Endothelial cell of umbilical vein (primary cell): ENCODE measurements at regions not wholly inside any gene's neighbourhood (a gene's known extent, or its start where the extent isn't known, plus 50 kb on each side); places are given as distances from the start of the nearest gene placed in this dataset.

ENCODE experiments used
- BruUV-seq: library from RNA; stranded (reverse); fragments of 400-500 nt; replicated peaks from 2 replicates; lab custom pipeline; 2021; lab: Mats Ljungman, UMichigan
- CTCF ChIA-PET: fragments of 300-600, 350-600 bp; sonication (Branson Sonifier 250); formaldehyde crosslinking; loops from one replicate; lab custom pipeline; 2021; ENCODE audit warnings: antibody characterized with exemption, inconsistent platforms; lab: Charles Lee
- POLR2A ChIA-PET: fragments of 300-600, 350-600 bp; sonication (Branson Sonifier 250); formaldehyde crosslinking; loops from one replicate; lab custom pipeline; 2021; ENCODE audit warnings: antibody characterized with exemption, inconsistent platforms; lab: Charles Lee
- DNase-seq: peaks from one replicate; pipeline ENCODE4 v3.0.0-alpha.2; 2011; ENCODE audit warnings: low read depth, low spot score
- FAIRE-seq: peaks from 2 replicates; lab custom pipeline; 2011; peaks lifted over from hg19 to GRCh38; lab: Jason Lieb, UNC
- H2AFZ ChIP-seq: 2 replicates; pipeline ENCODE4 v1.6.0; 2012; ENCODE audit warnings: low read depth, low read length, control low read depth, inconsistent platforms
- H3K27ac ChIP-seq: 2 replicates; pipeline ENCODE4 v1.5.1; 2011; ENCODE audit warnings: low read depth, mild to moderate bottlenecking, control low read depth, low read length, moderate library complexity; ENCODE audit not compliant: insufficient read depth
- H3K27me3 ChIP-seq, 2 experiments: 2 replicates each; pipeline versions ENCODE4 v1.6.0 to v1.6.1; 2011; ENCODE audit warnings: low read length in 2 of 2, mixed read lengths in 1 of 2; ENCODE audit not compliant: control insufficient read depth in 2 of 2, insufficient read depth in 2 of 2
- H3K36me3 ChIP-seq, 2 experiments: 2 replicates in 1 of 2; 3 replicates in 1 of 2; pipeline ENCODE4 v1.5.1; 2011; ENCODE audit warnings: low read length in 2 of 2, mild to moderate bottlenecking in 1 of 2, moderate library complexity in 1 of 2; ENCODE audit not compliant: control insufficient read depth in 2 of 2, insufficient read depth in 2 of 2; ENCODE audit errors: extremely low read depth in 1 of 2
- H3K4me1 ChIP-seq: 3 replicates; pipeline ENCODE4 v1.5.1; 2011; ENCODE audit warnings: mild to moderate bottlenecking, low read length; ENCODE audit not compliant: control insufficient read depth, insufficient read depth; ENCODE audit errors: extremely low read depth
- H3K4me2 ChIP-seq: 2 replicates; pipeline ENCODE4 v1.6.1; 2011; ENCODE audit warnings: low read length, control low read depth, mixed read lengths; ENCODE audit not compliant: insufficient read depth
- H3K4me3 ChIP-seq, 3 experiments: fragments of 200-600 bp in 1 of 3; sonication (generic), shearing (Covaris generic) in 1 of 3; replicated peaks in 1 of 3; 2 replicates each; pipeline ENCODE4 v1.5.1; 2011 to 2016; ENCODE audit warnings: control low read depth in 3 of 3, low read length in 3 of 3, mild to moderate bottlenecking in 2 of 3, inconsistent platforms in 1 of 3, low read depth in 1 of 3, moderate library complexity in 1 of 3; ENCODE audit not compliant: insufficient read depth in 1 of 3
- H3K79me2 ChIP-seq: 2 replicates; pipeline ENCODE4 v1.6.0; 2012; ENCODE audit warnings: low read length, inconsistent platforms; ENCODE audit not compliant: control insufficient read depth, insufficient read depth
- H3K9ac ChIP-seq: replicated peaks from 2 replicates; pipeline ENCODE3; 2011; ENCODE audit warnings: low read length, control low read depth; ENCODE audit not compliant: insufficient read depth; ENCODE audit errors: extremely low read depth
- H3K9me1 ChIP-seq: replicated peaks from 3 replicates; pipeline ENCODE4 v1.6.0; 2011; ENCODE audit warnings: mild to moderate bottlenecking, low read length; ENCODE audit not compliant: control insufficient read depth, insufficient read depth; ENCODE audit errors: extremely low read depth
- H3K9me3 ChIP-seq: replicated peaks from 2 replicates; pipeline ENCODE4 v1.5.1; 2012; ENCODE audit warnings: low read length, inconsistent platforms; ENCODE audit not compliant: control insufficient read depth, insufficient read depth
- H4K20me1 ChIP-seq: replicated peaks from 2 replicates; pipeline ENCODE3; 2011; ENCODE audit warnings: mild to moderate bottlenecking, low read length; ENCODE audit not compliant: control insufficient read depth, insufficient read depth; ENCODE audit errors: extremely low read depth
- EZH2 ChIP-seq: IDR thresholded peaks from 2 replicates; pipeline ENCODE4 v1.6.1; 2012; ENCODE audit warnings: borderline replicate concordance, low read depth, mild to moderate bottlenecking, moderate library complexity, low read length, inconsistent platforms; ENCODE audit not compliant: severe bottlenecking
- FOS ChIP-seq: IDR thresholded peaks from 2 replicates; pipeline ENCODE4 v1.6.1; 2011; ENCODE audit warnings: mild to moderate bottlenecking, low read length, moderate library complexity, borderline replicate concordance; ENCODE audit not compliant: insufficient read depth
- GATA2 ChIP-seq: IDR thresholded peaks from 2 replicates; pipeline ENCODE4 v1.7.0; 2011; ENCODE audit warnings: low read depth, mild to moderate bottlenecking, moderate library complexity, mixed read lengths, low read length; ENCODE audit not compliant: insufficient read length, insufficient read depth
- JUN ChIP-seq: IDR thresholded peaks from 2 replicates; pipeline ENCODE4 v1.6.1; 2011; ENCODE audit warnings: borderline replicate concordance, low read depth; ENCODE audit not compliant: insufficient read length, insufficient read depth
- MYC ChIP-seq: IDR thresholded peaks from one replicate; pipeline ENCODE4 v1.6.1; 2011; ENCODE audit warnings: mild to moderate bottlenecking, low read depth, low read length
- POLR2A ChIP-seq: IDR thresholded peaks from 2 replicates; pipeline ENCODE4 v1.6.1; 2012; ENCODE audit warnings: low read depth, mild to moderate bottlenecking, control low read depth, low read length
- POLR2AphosphoS5 ChIP-seq: IDR thresholded peaks from 2 replicates; pipeline ENCODE4 v1.6.1; 2012; ENCODE audit warnings: low read depth, mild to moderate bottlenecking, control low read depth, low read length, moderate library complexity; ENCODE audit not compliant: insufficient read depth
- dilution Hi-C: fragments of 300-500 bp; cut with MboI; formaldehyde crosslinking; loops from one replicate; pipeline ENCODE4 v1.15.0; 2019; ENCODE audit warnings: low sequenced_read_pairs; ENCODE audit not compliant: extremely low pct_ligation_motif_present
- intact Hi-C: fragments of 100-400 bp; cut with micrococcal nuclease; formaldehyde crosslinking; loops from one replicate; pipeline ENCODE4 v1.10.0; 2022
- TF ChIP-seq, protein P1 (sequence below), 2 donors: IDR thresholded peaks; 1 replicate in 1 of 2; 2 replicates in 1 of 2; pipeline ENCODE4 v1.5.1; 2011; ENCODE audit warnings: low read length in 2 of 2, mild to moderate bottlenecking in 2 of 2, moderate library complexity in 2 of 2, control low read depth in 1 of 2, inconsistent platforms in 1 of 2, low read depth in 1 of 2; ENCODE audit not compliant: insufficient read depth in 1 of 2; ENCODE audit errors: extremely low read depth in 1 of 2
- TF ChIP-seq, protein P2 (sequence below): IDR thresholded peaks from 2 replicates; pipeline ENCODE4 v1.6.1; 2011; ENCODE audit not compliant: insufficient read depth, insufficient read length

DNA sequence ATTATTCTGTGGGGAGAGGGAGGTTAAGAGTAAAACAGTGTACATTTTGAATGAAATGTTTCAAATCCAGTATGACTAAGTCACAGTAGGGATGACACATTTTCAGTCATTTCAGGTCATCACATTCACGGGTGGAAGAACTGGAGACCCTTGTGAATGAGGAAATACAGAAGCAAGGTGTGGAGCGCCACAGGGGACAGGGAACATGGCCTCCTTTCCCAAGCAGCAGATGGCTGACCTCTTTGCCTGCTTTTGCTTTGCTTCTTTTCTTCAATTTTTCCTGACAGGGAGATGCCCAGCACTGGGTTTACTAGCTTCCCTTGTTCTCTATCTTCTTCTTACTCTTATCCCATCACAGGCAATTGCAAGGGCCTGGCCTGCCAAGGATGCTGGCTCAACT, 278.9 kb upstream of the DLGAP1 start:
- H4K20me1 ChIP-seq, result no peaks in the 10 kb centered on the region
- H3K36me3 ChIP-seq, result no peaks in the 10 kb centered on the region
- no TSS peak for BruUV-seq
- no peaks in the 10 kb centered on the region for H3K79me2 ChIP-seq
- H3K4me1 ChIP-seq, result no peaks in the 10 kb centered on the region
- ChIA-PET CTCF (no interaction called here), POLR2A (no interaction called here)
- no peak for TF ChIP-seq POLR2AphosphoS5
- TF ChIP-seq EZH2, result no peak
- TF ChIP-seq JUN, result no peak
- TF ChIP-seq, protein P1, sequence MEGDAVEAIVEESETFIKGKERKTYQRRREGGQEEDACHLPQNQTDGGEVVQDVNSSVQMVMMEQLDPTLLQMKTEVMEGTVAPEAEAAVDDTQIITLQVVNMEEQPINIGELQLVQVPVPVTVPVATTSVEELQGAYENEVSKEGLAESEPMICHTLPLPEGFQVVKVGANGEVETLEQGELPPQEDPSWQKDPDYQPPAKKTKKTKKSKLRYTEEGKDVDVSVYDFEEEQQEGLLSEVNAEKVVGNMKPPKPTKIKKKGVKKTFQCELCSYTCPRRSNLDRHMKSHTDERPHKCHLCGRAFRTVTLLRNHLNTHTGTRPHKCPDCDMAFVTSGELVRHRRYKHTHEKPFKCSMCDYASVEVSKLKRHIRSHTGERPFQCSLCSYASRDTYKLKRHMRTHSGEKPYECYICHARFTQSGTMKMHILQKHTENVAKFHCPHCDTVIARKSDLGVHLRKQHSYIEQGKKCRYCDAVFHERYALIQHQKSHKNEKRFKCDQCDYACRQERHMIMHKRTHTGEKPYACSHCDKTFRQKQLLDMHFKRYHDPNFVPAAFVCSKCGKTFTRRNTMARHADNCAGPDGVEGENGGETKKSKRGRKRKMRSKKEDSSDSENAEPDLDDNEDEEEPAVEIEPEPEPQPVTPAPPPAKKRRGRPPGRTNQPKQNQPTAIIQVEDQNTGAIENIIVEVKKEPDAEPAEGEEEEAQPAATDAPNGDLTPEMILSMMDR (IDR thresholded peaks at IDR 0.05; ENCODE audit: extremely low read depth in 1 of 2, insufficient read depth in 1 of 2, low read depth in 1 of 2, low read length in 2 of 2), result no peak
- no peak for TF ChIP-seq MYC
- no peak for TF ChIP-seq FOS
- TF ChIP-seq, protein P2, sequence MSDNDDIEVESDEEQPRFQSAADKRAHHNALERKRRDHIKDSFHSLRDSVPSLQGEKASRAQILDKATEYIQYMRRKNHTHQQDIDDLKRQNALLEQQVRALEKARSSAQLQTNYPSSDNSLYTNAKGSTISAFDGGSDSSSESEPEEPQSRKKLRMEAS, result no peak
- TF ChIP-seq GATA2, result no peak
- TF ChIP-seq POLR2A, result no peak
- no peak overlapping the region for H3K4me2 ChIP-seq
- dilution Hi-C loops, result no loop called here
- H3K27me3 ChIP-seq, result no peaks in the 10 kb centered on the region
- intact Hi-C loops, result no loop called here
- peaks cover 5% of the 10 kb centered on the region for H3K9me3 ChIP-seq
- no peak overlapping the region for H3K4me3 ChIP-seq
- no peaks in the 10 kb centered on the region for H3K9me1 ChIP-seq
- H2AFZ ChIP-seq, result no peak overlapping the region
- H3K27ac ChIP-seq, result no peak overlapping the region
- FAIRE-seq (no peak), DNase-seq (no peak)
- no peak overlapping the region for H3K9ac ChIP-seq
